Immature natural killer cell (primary cell): ENCODE measurements at regions not wholly inside any gene's neighbourhood (a gene's known extent, or its start where the extent isn't known, plus 50 kb on each side); places are given as distances from the start of the nearest gene placed in this dataset.
"Not testable (repeated sequence)": the region's sequence is repeated elsewhere in the genome, so short reads cannot be mapped to it uniquely, and the experiment has no call there.

Experiments
- DNase-seq, 3 donors: peaks; one replicate each; pipeline ENCODE4 v3.0.0; 2022; ENCODE audit warnings: mixed read lengths in 1 of 3
- H3K27ac Mint-ChIP-seq, 6 donors: one replicate each; pipeline ENCODE4 v1.8.0; 2020; ENCODE audit warnings: mixed read lengths in 6 of 6, mild to moderate bottlenecking in 5 of 6, inconsistent platforms in 4 of 6, moderate library complexity in 3 of 6
- H3K27me3 Mint-ChIP-seq, 3 donors: one replicate each; pipeline ENCODE4 v1.8.0; 2020 to 2021; ENCODE audit warnings: low read depth in 3 of 3, mild to moderate bottlenecking in 3 of 3, mixed read lengths in 3 of 3, moderate library complexity in 3 of 3, inconsistent platforms in 1 of 3
- H3K36me3 Mint-ChIP-seq, 3 donors: one replicate each; pipeline ENCODE4 v1.8.0; 2020; ENCODE audit warnings: mixed read lengths in 3 of 3, inconsistent platforms in 2 of 3, mild to moderate bottlenecking in 2 of 3
- H3K4me1 Mint-ChIP-seq, 2 donors: one replicate each; pipeline ENCODE4 v1.8.0; 2020; ENCODE audit warnings: inconsistent platforms in 2 of 2, mild to moderate bottlenecking in 2 of 2, mixed read lengths in 2 of 2, moderate library complexity in 1 of 2
- H3K4me3 Mint-ChIP-seq, 5 donors: one replicate each; pipeline ENCODE4 v1.8.0; 2020; ENCODE audit warnings: mild to moderate bottlenecking in 5 of 5, mixed read lengths in 5 of 5, inconsistent platforms in 3 of 5, moderate library complexity in 3 of 5
- H3K9me3 Mint-ChIP-seq, 6 donors: one replicate each; pipeline ENCODE4 v1.8.0; 2020; ENCODE audit warnings: mild to moderate bottlenecking in 6 of 6, mixed read lengths in 6 of 6, inconsistent platforms in 4 of 6, moderate library complexity in 3 of 6

GRCh38 chr3:69688400-69688799, 50.9 kb upstream of the MITF start:
- Mint-ChIP-seq H3K4me3 (no peak overlapping the region), H3K27me3 (peaks cover 0 to 2% (median 0%) of the 10 kb centered on the region in 3 donors), H3K9me3 (no peaks in the 10 kb centered on the region), H3K36me3 (no peaks in the 10 kb centered on the region), H3K27ac (no peak overlapping the region), H3K4me1 (no peaks in the 10 kb centered on the region)
- DNase-seq, result no peak

GRCh38 chr3:69687641-69688040, 51.6 kb upstream of the MITF start:
- Mint-ChIP-seq H3K27ac (no peak overlapping the region), H3K27me3 (peaks cover 0 to 4% (median 0%) of the 10 kb centered on the region in 3 donors), H3K36me3 (no peaks in the 10 kb centered on the region), H3K4me1 (no peaks in the 10 kb centered on the region), H3K4me3 (no peak overlapping the region), H3K9me3 (no peaks in the 10 kb centered on the region)
- no peak for DNase-seq

- no peak for DNase-seq
- peaks cover 0 to 6% (median 0%) of the 10 kb centered on the region in 3 donors for H3K27me3 Mint-ChIP-seq
Measured at GRCh38 chr3:69686056-69686455, 53.2 kb upstream of the MITF start.

GRCh38 chr3:69684309-69684961, 54.8 kb upstream of the MITF start:
- no peak overlapping the region for H3K4me3 Mint-ChIP-seq
- no peak for DNase-seq
- H3K9me3 Mint-ChIP-seq, result no peaks in the 10 kb centered on the region
- no peaks in the 10 kb centered on the region for H3K4me1 Mint-ChIP-seq
- peaks cover 0 to 8% (median 0%) of the 10 kb centered on the region in 3 donors for H3K27me3 Mint-ChIP-seq
- no peaks in the 10 kb centered on the region for H3K36me3 Mint-ChIP-seq
- H3K27ac Mint-ChIP-seq, result no peak overlapping the region

More at GRCh38 chr3:69686056-69686455, 53.2 kb upstream of the MITF start:
- Mint-ChIP-seq H3K9me3 (no peaks in the 10 kb centered on the region), H3K36me3 (no peaks in the 10 kb centered on the region), H3K27ac (no peak overlapping the region), H3K4me3 (no peak overlapping the region), H3K4me1 (no peaks in the 10 kb centered on the region)

- peaks cover 0 to 8% (median 0%) of the 10 kb centered on the region in 3 donors for H3K27me3 Mint-ChIP-seq
- H3K4me3 Mint-ChIP-seq, result no peak overlapping the region
- no peaks in the 10 kb centered on the region for H3K36me3 Mint-ChIP-seq
- DNase-seq, result no peak
- H3K9me3 Mint-ChIP-seq, result no peaks in the 10 kb centered on the region
- no peaks in the 10 kb centered on the region for H3K4me1 Mint-ChIP-seq
- no peak overlapping the region for H3K27ac Mint-ChIP-seq
Measured at GRCh38 chr3:69683082-69683806, 56.0 kb upstream of the MITF start.

GRCh38 chr3:69677456-69677855, 61.8 kb upstream of the MITF start:
- not testable (repeated sequence) for H3K27me3 Mint-ChIP-seq, H3K9me3 Mint-ChIP-seq, H3K4me1 Mint-ChIP-seq, H3K36me3 Mint-ChIP-seq, DNase-seq, H3K4me3 Mint-ChIP-seq, H3K27ac Mint-ChIP-seq

- Mint-ChIP-seq H3K27ac (no peak overlapping the region), H3K4me3 (no peak overlapping the region), H3K36me3 (no peaks in the 10 kb centered on the region), H3K4me1 (no peaks in the 10 kb centered on the region), H3K9me3 (no peaks in the 10 kb centered on the region), H3K27me3 (peaks cover 2 to 5% (median 2%) of the 10 kb centered on the region in 3 donors)
- no peak for DNase-seq
Measured at GRCh38 chr3:69675786-69676530, 63.3 kb upstream of the MITF start.

GRCh38 chr3:69674752-69675151, 64.5 kb upstream of the MITF start:
- H3K27ac Mint-ChIP-seq, result no peak overlapping the region
- H3K36me3 Mint-ChIP-seq, result no peaks in the 10 kb centered on the region
- no peaks in the 10 kb centered on the region for H3K4me1 Mint-ChIP-seq
- H3K27me3 Mint-ChIP-seq, result peaks cover 0 to 5% (median 2%) of the 10 kb centered on the region in 3 donors
- DNase-seq, result no peak
- H3K9me3 Mint-ChIP-seq, result no peaks in the 10 kb centered on the region
- H3K4me3 Mint-ChIP-seq, result no peak overlapping the region

- DNase-seq, result no peak
- Mint-ChIP-seq H3K9me3 (no peaks in the 10 kb centered on the region), H3K27me3 (peaks cover 0 to 5% (median 0%) of the 10 kb centered on the region in 3 donors), H3K27ac (no peak overlapping the region), H3K4me1 (no peaks in the 10 kb centered on the region), H3K36me3 (no peaks in the 10 kb centered on the region), H3K4me3 (no peak overlapping the region)
Measured at GRCh38 chr3:69671082-69671952, 67.9 kb upstream of the MITF start.

GRCh38 chr3:69669070-69669469, 70.2 kb upstream of the MITF start:
- Mint-ChIP-seq H3K4me1 (no peaks in the 10 kb centered on the region), H3K36me3 (no peaks in the 10 kb centered on the region), H3K27ac (no peak overlapping the region), H3K4me3 (no peak overlapping the region), H3K27me3 (peaks cover 0 to 4% (median 0%) of the 10 kb centered on the region in 3 donors), H3K9me3 (no peaks in the 10 kb centered on the region)
- DNase-seq, result no peak

- H3K36me3 Mint-ChIP-seq, result no peaks in the 10 kb centered on the region
- no peak overlapping the region for H3K4me3 Mint-ChIP-seq
- no peaks in the 10 kb centered on the region for H3K27me3 Mint-ChIP-seq
- no peaks in the 10 kb centered on the region for H3K9me3 Mint-ChIP-seq
- no peak overlapping the region for H3K27ac Mint-ChIP-seq
- H3K4me1 Mint-ChIP-seq, result no peaks in the 10 kb centered on the region
- DNase-seq, result no peak
Measured at GRCh38 chr3:69665026-69665737, 74.1 kb upstream of the MITF start.

- Mint-ChIP-seq H3K9me3 (no peaks in the 10 kb centered on the region), H3K27ac (no peak overlapping the region), H3K4me1 (no peaks in the 10 kb centered on the region), H3K27me3 (peaks cover 0 to 4% (median 0%) of the 10 kb centered on the region in 3 donors), H3K36me3 (no peaks in the 10 kb centered on the region), H3K4me3 (no peak overlapping the region)
- DNase-seq, result no peak
Measured at GRCh38 chr3:69660631-69661030, 78.6 kb upstream of the MITF start.
